ENCODE measurements at regions not wholly inside any gene's neighbourhood (a gene's known extent, or its start where the extent isn't known, plus 50 kb on each side); places are given as distances from the start of the nearest gene placed in this dataset.
"Not testable (repeated sequence)": the region's sequence is repeated elsewhere in the genome, so short reads cannot be mapped to it uniquely, and the experiment has no call there.

- no peak for DNase-seq
Observed at GRCh38 chr5:174453690-174454089, 270.7 kb upstream of the MSX2 start.

DNA sequence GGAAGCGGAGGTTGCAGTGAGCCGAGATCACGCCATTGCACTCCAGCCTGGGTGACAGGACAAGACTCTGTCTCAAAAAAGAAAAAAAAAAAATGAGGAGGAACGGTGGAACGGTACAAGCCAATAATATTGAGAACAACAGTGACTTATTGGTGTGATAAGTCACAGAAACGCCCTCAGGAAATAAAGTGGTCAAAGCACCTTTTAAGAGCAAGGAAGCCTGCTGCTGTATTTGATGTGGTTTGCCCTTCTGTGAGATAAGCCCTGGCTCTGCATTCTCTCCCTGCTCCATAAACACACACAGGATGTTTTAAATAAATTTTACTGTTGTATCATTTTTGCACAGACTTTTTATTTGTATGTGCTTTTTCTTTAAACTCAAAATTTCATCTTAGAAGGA lies 269.9 kb upstream of the MSX2 start:
- DNase-seq, result no peak

- DNase-seq, result no peak
Observed at GRCh38 chr5:174454890-174455289, 269.5 kb upstream of the MSX2 start.

GRCh38 chr5:174455301-174455700 lies 269.1 kb upstream of the MSX2 start:
- no peak for DNase-seq

- no peak for DNase-seq
Observed at GRCh38 chr5:174457141-174457678, 267.2 kb upstream of the MSX2 start.

GRCh38 chr5:174459071-174459702 lies 265.2 kb upstream of the MSX2 start:
- no peak for DNase-seq

DNA sequence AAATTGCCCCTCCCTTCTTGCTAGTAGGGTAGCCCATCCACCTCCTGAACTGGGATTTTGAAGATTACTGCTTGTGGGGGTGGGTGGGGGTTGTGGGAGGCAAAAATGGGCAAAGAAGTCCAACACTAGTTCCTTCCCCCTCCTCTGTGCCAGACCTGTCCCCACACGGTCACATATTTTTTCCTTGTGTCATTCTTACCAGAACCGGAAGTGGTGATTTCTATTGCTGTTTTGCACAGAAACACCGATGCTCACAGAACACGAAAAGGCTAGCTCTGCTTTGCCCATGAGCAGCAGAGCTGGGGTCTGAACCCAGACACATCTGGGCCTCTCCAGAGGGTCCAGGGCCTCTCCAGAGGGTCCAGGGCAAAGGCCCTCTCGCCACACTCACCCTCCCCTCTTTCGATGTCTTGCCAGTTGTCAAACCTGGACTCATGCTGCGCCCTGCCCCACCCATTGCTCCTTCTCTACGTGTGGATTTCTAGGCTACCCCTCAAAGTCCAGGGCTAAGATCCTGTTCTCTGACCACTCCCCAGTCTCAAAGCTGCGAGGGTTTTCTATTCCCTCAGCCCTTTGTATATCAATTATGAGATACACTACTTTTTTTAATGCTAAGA lies 264.4 kb upstream of the MSX2 start:
- DNase-seq, result no peak

DNA sequence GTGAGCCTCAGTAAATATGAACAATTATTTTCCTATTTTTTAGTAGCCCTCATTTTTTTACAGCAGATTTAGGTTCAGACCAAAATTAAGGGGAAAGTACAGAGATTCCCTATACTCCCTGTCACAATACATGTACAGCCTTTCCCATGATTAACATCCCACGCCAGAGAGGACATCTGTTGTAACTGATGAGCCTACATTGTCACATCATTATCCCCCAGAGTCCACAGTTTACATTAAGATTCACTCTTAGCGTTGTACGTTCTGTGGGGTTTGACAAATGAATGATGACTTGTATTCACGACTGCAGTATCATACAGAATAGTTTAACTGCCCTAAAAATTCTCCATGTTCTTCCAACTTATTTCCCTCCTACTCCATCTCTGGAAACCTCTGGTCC lies 262.3 kb upstream of the MSX2 start:
- DNase-seq, result no peak

- DNase-seq, result no peak
Observed at GRCh38 chr5:174464504-174465165, 259.7 kb upstream of the MSX2 start.

GRCh38 chr5:174471528-174471927 lies 252.9 kb upstream of the MSX2 start:
- not testable (repeated sequence) for DNase-seq

DNA sequence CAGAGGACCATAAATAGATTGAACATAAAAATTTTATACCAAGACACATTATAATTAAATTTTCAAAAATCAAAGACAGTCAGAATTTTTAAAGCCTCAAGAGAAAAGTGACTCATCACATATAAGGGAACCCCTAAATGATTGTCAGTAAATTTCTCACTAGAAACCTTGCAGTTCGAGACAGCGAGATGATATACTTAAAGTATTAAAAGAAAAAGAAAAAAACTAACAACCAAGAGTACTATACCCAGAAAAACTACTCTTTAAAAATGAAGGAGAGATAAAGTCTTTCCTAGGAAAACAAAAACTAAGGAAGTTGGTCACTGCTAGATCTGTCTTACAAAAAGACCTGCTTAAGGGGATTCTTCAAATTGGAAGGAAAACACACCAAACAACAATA lies 251.4 kb upstream of the MSX2 start:
- DNase-seq, result no peak

DNA sequence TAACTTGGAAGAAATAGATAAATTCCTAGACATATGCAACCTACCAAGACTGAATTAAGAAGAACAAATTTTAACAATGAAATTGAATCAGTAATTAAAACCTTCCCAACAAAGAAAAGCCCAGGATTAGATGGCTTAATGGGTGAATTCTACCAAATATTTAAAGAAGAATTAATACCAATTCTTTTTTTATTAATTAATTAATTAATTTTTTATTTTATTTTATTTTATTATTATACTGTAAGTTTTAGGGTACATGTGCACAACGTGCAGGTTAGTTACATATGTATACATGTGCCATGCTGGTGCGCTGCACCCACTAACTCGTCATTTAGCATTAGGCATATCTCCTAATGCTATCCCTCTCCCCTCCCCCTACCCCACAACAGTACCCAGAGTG lies 248.4 kb upstream of the MSX2 start:
- DNase-seq, result not testable (repeated sequence)

GRCh38 chr5:174479325-174479724 lies 245.1 kb upstream of the MSX2 start:
- no peak for DNase-seq

- DNase-seq, result no peak
Observed at GRCh38 chr5:174481737-174482136, 242.6 kb upstream of the MSX2 start.

DNA sequence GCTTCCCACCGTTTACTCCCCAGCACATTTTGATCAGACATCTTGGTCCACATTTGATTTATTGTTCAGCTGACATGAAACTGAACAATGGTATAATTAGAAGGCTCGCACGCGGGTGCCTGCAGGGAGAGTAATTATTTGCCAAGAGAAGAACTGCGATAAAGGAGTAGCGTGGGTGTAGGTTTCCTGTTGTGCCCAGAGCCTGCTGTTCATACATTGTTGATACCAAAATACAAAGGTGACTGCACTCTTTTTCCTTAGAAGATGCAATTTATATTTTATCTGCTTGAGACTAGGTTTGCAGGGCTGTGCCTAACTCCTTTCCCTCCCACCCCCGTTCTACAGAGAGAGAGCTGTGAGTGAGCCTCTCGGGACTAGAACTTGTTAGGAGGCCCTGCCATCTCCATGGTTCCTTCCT lies 241.8 kb upstream of the MSX2 start:
- DNase-seq, result no peak

DNA sequence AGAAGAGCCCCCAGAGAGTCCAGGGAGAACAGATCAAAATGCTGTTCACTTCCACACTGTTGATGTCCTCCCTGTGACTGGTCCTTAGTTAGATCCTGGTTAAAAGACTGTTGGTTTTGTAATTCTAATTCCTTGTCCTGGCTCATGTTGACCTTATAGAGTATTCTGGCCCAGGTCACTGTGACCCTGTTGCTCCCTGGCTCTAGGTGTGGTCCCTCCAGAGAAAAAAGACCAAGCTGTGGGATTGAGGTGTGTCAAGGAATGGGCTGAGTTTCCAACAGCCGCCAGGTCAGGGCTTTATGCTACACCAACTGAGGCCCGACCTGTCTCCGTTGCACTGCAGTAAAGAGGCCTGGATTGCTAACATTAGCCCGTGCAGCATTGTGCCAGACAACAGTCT lies 241.0 kb upstream of the MSX2 start:
- no peak for DNase-seq

DNA sequence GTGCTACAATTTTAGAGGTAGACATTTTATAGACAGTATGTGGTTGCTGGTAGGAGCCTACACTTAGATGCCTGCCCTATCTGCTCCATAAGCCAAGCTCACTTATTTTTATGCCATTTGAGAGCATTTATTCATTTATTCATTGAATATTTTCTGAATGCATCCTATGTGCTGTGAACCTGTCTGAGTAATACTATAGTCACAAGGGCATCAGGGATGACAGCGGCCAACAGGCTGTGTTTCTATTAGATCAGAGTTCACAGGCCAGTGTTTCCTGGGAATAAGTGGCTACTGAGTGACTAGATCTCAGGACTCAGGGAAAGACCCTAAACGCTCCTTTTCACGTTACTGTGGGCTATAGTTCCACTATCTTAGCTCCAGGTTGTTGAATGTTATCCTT lies 235.2 kb upstream of the MSX2 start:
- DNase-seq, result no peak

- DNase-seq, result no peak
Observed at GRCh38 chr5:174489920-174490597, 234.3 kb upstream of the MSX2 start.

- no peak for DNase-seq
Observed at GRCh38 chr5:174490728-174491127, 233.7 kb upstream of the MSX2 start.

DNA sequence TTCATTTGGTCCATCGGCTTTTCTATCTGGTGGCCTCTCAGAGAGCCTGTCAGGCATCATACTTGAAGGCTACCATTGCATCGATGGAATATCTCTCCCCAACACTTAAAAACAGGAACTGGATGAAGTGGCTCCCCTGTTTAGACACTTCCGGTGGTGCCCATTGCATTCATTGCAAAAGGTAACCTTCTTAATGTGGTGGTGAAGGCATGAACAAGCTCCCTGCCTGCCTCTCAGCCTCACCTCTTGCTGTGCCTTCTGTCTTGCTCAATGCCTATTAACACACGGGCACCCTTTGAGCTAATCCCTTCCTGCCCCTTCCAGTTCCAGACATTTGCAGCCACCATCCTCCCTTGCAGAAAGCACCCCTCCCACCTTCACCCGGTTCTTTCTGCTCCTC lies 233.1 kb upstream of the MSX2 start:
- no peak for DNase-seq

GRCh38 chr5:174491761-174492350 lies 232.5 kb upstream of the MSX2 start:
- no peak for DNase-seq

DNA sequence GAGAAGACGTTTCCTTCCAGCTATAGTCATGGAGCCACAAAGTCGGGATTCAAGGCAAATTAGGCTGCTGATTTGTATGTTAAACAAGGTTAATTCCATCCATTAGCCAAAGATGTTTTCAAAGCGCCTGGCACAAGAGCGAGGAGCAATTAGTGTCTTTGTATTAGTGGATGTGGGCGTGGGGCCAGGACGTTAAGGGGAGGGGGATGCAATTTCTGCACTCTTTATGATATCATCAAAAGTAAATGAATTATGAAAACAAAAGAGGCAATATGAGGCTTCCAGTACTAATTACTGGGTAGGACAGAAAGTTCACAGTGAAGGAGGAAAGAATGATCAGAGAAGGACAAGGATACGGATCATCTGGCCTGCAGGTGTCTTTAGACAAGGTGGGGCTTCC lies 230.9 kb upstream of the MSX2 start:
- DNase-seq, result no peak

- not testable (repeated sequence) for DNase-seq
Observed at GRCh38 chr5:174497939-174498338, 226.4 kb upstream of the MSX2 start.

Data from DMS53 (cell line).